CD4-positive, alpha-beta T cell treated with Interleukin-1 beta for 1 hour (primary cell): ENCODE measurements at regions not wholly inside any gene's neighbourhood (a gene's known extent, or its start where the extent isn't known, plus 50 kb on each side); places are given as distances from the start of the nearest gene placed in this dataset.

ENCODE experiments used
- DNase-seq, 2 donors: peaks; one replicate each; pipeline ENCODE4 v3.0.0-alpha.2; 2020 to 2022

DNA sequence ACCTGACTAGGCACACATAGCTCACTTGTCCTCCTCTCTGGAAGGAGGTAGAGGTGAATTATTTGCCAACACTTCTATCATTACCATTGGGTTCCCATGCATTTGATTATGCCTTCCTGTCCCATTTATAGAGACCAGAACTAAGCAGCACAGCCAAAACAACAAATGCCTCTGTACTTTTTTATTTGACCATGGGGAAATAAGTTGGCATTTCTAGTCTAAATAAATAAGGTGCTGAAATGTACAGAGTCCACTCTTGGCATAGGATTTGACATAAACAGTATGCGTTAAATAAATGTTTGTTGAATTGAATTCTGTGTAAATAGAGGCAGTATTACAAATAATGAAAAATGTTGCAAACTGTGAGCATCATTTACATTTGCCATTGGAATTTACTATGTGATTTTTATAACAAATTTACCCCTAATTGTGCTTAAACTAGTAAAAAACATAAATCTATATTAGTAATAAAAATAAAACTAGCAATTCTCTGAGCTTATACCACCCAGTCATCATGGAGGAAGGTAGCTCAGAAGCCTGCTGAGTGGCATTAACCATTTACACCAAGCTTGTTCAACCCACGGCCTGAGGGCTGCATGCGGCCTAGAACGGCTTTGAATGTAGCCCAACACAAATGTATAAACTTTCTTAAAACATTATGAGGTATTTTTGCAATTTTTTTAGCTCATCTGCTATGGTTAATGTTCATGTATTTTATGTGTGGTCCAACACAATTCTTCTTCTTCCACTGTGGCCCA lies 367.8 kb downstream of the FIGN start:
- DNase-seq, result no peak

DNA sequence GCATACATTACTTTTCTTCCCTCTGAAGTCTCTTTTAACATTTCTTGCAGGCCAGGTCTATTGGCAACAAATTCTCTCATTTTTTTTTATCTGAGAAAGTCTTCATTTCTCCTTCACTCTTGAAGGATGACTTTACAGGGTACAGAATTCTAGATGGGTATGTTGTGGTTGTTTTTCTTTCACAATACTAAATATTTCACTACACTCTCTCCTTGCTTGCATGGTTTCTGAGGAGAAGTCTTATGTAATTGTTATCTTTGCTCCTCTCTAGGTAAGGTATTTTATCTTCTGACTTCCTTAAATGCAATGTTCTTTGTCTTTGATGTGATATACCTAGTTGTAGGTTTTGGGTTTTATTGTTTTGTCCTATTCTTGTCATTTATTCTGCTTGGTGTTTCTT lies 371.1 kb downstream of the FIGN start:
- DNase-seq, result no peak

DNA sequence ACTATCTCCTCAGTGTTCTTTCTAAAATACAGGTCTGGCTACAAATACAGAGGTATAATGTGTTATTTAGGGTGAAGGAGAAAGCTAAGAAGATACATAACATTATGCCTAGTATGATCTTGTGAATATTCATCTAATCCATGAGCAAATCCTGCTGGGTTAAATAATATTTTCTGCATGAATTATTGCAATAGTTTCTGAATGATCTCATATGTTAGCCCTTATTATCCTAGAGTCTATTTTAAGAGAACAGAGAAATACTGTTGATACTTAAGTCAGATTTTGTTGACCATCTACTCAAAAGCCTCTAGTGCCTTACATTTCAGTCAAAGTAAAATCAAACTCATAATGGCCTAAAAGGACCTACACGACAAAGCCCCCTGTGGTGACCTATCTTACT lies 382.3 kb downstream of the FIGN start:
- DNase-seq, result no peak

DNA sequence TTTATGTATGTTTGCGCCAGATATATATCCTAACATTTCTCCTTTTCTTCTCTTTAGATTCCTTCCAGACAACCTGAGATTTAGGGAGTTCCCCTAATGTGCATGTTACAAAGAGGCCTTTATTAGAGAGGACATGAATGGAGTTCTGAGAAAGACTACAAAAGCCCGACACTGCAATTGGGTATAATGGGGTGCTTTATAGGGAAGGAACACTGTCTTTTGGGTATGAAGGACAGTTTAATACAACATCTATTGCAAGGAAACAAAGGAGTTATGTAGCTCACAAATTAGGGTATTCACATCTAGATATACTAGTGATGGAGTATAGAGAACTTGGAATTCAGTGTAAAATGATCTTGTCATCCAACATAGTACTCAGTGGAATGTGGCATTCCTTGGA lies 383.8 kb downstream of the FIGN start:
- DNase-seq, result no peak

DNA sequence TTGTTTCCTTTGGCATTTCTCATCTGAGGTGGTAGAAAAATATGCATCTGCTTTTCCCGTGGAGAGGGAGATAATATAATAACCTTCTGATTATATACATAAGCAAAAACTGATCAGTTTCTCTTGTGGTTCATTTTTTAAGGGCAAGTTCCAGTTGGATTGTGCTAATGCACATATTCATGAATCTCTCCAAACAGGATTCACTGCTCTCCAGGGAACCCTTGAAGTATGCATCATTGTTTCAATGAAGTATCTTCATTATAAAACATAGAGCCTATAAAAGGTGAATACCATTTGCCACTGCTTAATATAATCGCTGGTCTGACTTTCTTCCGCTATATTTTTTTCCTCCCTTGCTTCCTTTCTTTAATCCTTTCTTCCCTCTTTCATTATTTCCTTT lies 384.7 kb downstream of the FIGN start:
- no peak for DNase-seq

DNA sequence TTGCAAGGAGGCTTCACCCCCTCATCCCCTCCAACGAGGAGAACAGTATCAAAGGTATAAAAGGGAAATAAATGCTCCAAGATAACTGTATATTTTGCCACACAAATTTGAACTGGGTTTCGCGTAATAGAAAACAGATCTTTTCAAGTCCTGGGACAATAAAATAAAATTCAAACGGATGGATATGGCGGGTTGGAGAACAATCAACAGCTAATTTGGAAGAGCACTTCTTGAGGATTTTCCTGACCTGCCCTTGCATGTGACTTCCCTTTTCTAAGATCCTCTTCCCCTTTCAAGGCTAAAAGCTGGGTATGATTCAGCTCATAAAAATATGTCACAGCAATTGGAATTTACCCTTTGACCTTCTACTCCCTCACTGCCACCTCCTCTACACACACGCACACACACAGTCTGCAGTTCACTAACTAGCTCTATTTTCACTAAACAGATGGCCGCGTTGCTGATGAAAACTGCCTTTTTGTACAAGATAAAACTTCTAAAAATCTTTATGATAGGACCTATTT lies 386.9 kb downstream of the FIGN start:
- peak in 1 of 2 donors; percentile 0 for DNase-seq

DNA sequence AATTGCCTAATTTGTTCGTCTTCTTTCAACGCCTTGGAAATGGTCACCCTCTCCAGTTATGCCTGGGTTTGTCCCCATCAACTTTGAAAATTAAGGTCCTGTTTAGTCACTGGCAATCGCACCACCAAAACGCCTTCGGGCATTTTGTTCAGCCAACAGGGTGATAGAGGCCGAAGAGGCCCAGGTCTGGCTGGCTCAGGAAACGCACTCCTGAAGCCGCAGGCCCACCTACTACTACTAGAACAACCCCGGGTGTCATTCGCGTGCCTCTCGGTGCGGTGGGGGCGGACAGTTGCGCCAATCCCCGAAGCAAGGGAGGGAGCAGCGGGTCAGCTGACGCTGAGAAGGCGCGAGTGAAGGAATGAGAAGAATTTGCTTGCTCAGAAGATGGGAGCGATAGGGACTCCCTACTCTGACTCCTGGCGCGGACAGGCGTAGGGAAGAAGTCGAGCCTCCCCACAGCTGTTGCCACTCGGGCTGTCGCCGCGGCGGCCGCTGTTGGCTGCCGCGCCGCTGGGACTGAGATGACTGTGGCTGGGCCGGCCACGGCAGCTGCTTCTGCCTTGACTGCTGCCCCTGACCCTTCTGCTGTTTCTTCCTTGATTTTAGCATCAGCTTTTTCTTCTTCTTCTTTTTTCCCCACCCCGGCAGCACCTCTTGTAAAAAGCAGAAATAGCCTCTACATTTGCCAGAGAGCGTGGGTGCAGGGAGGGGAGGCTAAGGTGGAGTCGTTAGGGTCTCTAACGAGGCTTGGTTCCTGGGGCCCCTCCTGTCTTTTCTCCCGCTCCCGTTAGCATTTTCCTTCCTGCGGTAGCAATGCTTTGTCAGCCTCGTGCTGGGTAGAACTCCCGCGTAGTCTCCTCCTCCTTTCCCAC lies 387.6 kb downstream of the FIGN start:
- peak in 1 of 2 donors; percentile 1 for DNase-seq

DNA sequence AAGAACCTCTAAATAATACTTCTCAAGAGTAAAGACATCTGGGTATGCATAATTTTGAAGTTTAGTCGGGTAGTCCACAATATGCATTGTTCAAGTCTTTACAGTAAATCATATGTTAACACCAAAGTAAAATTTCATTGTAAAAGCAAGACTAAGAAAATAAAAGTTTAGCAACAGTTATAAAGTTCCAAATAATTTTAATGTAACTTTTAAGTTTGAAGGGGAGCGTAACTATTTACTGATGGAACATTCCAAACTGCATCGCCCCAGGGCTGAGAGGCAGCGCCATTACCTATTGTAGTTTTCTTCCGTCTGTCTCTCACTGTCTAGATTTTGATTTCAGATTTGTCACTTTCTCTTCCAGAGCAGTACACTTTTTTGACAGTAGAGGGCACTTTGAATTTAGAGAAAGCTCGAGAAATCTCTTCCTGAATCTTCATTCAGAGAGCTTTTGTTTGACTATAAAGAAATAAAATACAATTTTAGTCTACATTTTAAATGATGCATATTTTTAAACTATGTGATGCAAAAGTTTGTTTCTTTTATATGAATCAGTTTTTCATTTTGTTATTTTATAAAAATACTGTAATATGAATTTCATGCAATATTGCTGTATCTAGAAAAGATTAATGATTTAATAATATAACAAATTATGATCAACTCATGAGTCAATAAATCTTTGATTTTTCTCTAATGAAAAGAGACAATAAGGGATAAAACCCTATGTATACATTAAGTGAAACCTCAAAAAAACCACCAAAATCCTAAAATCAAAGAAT lies 389.8 kb downstream of the FIGN start:
- DNase-seq, result peak in 1 of 2 donors; percentile 16

DNA sequence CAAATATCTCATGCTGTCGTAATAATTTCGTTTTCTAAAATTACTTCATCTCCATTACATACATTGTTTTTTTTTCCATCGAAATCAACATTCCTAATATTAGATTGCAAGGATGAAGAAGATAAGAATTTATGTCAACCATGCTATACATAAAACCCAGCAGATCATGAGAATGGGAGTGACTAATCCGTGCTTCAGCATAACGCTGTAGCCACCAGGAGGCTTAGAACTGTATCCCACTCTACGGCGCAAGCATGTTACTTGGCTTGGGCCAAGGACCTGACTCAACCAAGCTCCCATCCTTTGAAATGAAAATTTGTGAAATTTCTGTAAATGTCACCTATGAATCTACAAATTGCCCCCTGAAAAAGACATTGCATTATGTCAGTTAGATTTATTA lies 392.5 kb downstream of the FIGN start:
- DNase-seq, result no peak

DNA sequence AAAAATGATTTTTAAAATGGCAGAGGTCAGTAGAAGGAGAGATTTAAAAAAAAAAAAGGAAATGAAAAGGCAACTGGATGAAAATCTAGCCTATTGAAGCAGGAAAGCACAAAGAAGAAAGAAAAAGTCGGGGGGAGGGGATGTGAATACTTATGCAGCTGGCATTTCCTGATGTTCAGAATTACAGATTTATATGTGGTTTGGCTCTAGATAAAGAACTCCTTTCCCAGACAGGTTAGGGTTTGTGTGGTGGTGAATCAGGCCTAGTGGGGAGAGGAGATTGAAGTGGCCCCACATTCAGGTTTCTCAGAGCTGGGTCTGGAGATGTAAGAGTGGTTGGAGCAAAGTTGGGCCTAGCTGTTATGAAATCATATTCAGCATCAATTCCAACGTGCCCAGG lies 394.4 kb downstream of the FIGN start:
- DNase-seq, result no peak

DNA sequence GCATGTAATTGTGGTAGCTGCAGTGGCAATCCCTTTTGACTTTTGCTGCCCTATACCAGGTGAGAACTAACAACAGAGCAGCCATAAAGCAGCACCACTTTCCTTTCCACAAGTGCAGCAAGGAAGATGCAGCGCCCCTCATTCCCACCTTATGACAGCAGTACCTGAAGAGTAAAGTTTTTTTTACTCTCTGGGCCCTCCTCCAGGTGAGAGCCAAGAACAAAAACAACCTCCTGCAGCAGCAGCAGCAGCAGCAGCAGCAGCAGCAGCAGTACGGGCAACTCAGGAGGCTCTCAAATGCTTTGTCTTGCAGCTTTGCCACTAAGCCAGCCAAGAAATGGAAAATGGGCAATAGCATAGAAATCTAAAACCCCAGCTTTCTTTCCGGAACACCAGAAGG lies 397.5 kb downstream of the FIGN start:
- DNase-seq, result no peak

DNA sequence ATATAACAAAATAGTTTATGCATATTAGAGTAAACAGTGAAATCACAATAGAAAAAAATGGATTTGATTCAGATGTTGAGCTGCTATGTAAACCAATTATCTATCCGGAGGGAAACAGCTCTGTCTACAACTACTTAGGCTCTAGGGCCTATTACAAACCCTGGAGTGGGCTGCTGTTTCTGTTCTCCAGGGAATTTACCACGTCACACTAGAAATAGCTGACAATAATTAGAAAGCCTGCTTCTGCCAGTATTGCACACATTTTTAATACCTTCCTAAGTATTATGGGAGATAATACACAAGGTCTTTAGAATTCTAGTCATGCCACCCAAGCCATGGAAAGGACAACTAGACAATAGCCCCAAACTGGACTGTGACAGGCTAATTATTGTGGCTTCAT lies 411.1 kb downstream of the FIGN start:
- DNase-seq, result no peak

DNA sequence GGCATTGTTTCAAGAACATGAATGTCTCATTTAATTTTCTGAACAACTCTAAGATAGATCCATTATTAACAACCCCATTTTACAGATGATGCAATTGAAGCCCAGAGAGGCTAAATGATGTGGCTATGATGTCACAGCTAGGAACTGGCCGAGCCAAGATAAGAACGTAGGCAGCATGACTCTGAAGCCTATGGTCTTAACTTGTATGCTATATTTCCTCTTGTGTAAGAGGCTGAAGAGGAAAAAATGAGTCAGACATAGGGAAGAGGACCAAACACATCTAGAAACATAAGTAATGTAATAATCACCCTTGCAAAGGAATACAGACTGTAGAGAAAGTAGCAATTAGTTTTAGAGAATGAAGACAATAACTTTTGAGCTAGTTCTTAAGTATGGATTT lies 416.8 kb downstream of the FIGN start:
- no peak for DNase-seq

DNA sequence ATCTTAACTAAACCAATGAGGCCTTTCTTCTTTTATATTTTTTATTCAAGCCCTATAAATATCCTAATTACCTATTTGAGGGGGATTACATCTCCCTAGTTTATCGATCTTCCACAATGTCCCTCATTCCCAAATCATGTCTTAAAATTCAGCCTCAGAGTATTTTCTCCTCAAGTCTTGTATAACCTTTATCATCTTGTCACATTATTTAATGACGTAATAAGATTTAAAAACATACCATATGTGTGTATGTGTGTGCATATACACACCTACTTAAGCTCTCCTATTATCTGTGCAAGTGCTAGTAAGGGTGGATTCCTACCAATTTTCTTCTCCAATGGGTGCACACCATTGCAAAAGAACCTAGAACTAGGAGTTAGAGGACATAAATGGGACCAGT lies 421.1 kb downstream of the FIGN start:
- DNase-seq, result no peak

DNA sequence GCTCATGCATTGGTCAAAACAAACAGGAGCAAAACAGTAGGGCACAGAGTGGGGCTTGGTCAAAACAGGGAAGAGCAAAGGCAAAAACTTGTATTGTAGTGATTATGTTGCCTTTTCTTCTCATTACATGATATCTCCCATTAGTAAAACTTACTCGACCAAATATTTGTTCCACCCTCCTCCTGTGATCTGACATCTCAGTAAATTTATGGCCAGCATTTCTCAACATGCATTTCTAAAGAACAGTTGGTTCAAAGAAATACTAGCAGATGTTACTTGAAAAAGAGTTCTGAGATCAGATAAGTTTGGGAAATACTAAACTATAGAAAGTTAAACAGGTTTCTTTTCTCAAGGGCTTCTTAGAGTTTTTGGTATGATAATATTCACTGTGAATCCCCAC lies 423.1 kb downstream of the FIGN start:
- DNase-seq, result no peak

DNA sequence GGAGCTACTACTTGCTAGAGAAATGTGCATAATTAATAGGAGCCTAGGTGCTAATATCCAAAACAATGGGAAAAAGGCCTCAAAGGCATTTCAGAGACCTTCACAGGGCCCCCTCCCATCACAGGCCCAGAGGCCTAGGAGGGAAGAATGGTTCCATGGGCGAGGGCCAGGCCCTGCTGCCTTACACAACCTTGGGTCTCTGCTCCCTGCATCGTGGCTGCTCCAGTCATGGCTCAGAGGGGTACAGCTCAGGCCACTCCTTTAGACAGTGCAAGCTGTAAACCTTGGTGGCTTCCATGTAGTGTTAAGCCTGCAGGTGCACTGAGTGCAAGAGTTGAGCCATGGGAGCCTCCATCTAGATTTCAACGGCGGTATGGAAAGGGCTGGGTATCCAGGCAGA lies 429.2 kb downstream of the FIGN start:
- no peak for DNase-seq

DNA sequence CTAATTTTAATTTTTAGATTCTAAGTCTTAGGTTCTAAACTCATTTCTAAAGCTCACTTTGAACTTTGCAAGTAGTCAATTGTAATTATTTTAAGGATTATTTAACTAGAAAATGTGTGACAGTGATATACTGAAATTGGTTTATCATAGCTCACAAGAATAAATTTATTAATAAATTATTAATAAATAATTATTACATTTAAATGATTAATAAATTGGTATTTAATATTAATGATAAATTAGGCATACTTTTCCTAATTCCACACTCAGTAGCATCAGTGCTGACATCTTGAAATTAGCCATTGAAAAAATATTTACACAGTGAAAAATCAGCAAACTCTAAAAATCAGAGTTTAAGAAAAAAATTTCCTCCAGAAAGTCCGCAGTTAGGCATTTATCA lies 433.7 kb downstream of the FIGN start:
- no peak for DNase-seq

DNA sequence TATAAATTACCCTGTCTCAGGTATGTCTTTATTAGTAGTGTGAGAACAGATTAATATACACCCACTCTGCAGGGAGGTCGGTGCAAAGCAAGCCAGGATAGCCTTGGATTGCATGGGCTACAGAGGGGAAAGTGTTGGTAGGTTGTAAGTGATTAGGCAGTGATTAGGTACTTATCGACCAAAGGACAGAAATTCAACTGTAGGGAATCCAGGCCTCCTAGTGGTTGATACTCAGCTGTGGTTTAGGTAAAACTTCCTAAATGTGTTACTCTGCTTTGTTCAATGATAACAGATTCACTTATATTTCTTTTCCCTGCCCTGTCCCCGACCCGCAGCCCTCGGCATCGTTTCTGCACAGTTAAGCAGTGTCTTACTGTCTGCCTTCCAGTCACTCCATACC lies 444.0 kb downstream of the FIGN start:
- DNase-seq, result no peak

DNA sequence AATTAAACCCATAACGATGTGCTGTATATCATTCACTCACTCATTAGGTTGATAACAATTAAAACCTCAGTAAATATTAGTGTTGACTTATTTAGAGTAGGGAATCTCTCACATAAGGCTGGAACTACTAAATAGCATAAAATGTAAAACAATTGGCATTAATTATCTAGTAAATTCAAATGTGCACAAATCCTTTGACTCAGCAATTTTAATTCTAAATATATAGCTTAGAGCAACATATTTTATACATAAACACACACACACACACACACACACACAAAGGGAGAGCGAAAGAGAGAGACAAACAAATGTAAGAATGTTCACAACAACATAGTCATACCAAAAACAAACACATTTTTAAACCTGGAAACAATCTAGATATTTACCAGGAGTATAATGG lies 443.1 kb upstream of the KCNH7 start:
- no peak for DNase-seq

DNA sequence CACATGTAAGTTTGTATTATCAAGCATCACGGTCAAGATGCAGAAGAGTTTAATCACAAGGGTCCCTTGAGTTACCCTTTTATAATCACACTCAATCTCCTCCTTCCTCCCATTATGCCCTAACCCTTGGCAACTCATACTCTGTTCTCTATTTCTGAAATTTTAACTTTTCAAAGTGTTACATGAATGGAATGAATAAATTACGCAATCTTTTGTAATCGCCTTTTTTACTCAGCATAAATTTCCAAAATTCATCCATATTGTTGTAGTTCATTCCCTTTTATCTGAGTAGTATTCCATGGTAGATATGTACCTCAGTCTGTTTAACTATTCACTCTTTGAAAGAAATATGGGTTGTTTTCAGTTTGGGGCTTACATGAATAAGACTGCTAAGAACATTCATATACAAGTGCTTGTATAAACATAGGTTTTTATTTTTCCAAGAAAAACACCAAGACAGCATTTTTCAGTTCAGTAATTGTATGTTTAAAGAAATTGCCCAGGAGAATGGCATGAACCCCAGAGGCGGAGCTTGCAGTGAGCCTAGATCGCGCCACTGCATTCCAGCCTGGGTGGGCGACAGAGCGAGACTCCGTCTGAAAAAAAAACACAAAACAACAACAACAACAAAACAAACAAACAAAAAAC lies 430.9 kb upstream of the KCNH7 start:
- DNase-seq, result no peak

DNA sequence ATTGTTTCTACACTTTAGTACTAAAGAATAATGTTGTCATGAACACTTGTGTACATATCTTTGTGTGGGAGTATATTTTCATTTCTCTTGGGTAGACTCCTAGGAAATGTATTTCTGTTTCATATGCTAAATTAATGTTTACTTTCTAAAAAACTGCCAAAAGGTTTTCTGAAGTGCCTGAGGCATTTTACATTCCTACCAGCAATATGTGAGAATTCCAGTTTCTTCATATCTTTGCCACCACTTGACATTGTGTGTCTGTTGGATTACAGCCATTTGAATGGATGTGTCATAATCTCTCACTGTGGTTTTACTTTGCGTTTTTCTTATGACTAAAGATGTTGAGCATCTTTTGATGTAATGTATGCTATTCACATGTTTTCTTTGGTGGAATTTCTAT lies 428.2 kb upstream of the KCNH7 start:
- no peak for DNase-seq

DNA sequence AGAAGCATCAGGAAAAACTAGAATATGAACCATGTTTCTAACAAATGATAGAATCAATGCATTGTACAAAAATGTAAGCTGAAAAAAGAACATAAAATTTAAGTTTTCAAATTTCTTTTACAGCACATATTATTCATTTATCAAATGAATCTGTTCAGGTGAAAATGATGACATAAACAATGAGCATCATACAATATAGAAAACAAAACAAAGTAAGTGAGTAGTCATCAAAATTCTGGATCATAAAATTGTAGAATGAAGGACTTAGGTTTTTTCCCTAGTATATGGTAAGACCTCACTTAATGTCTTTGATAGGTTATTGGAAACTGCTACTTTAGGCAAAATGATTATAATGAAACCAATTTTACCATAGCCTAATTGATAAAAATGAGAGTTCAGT lies 427.0 kb upstream of the KCNH7 start:
- no peak for DNase-seq

DNA sequence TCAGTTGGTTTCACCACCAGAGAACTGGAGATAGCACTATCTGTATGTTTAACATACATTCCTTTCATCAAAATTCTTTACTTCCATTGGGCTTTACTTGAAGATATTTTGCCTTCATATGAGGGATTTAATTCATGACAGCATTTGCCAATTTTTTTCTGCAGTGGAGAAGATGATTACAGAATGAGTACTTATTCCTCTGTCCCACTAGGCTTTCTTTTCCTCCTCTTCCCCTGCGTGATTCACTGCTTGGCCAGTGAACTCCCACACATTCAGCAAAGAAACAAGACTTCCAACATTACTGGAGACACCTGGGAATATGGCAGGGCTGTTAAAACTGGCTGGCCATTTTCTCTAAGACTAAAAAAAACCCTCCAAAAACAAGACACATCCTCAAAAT lies 425.8 kb upstream of the KCNH7 start:
- no peak for DNase-seq
